ENCODE measurements at regions not wholly inside any gene's neighbourhood (a gene's known extent, or its start where the extent isn't known, plus 50 kb on each side); places are given as distances from the start of the nearest gene placed in this dataset.

DNA sequence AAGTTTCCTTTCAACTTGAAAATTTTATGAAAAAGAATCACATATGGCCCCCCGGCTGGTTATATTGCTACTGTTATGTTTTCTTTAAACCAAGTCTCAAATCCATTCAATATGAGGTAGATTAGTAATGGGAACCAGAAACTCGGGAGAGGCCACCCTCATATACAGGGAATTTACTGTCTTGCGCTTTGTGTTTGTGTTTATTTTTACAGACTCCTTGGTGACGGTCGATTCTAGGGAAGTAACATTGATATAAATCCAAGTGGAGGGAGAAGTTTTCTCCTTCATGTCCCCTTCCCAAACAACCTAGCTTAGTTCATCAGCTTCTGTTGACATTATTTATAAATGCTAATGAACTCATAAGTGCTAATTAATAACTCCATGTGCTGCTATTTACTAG is 163.5 kb upstream of the LMO4 start:
- no peaks in the 10 kb centered on the region; the same call in 1 of the 2 replicates for H3K27me3 ChIP-seq (ENCODE audit: low read depth)
- no peaks in the 10 kb centered on the region; the same call in 1 of the 2 replicates for H3K4me1 ChIP-seq
- in situ Hi-C loops (cut with MboI; ENCODE audit: low sequenced_read_pairs) = no loop called here
- no peak for DNase-seq (ENCODE audit: low spot score in 2 of 2)
- H3K9me3 ChIP-seq = no peaks in the 10 kb centered on the region
- no peak overlapping the region for H3K4me3 ChIP-seq
- H3K36me3 ChIP-seq (replicated peaks) = no peaks in the 10 kb centered on the region

DNA sequence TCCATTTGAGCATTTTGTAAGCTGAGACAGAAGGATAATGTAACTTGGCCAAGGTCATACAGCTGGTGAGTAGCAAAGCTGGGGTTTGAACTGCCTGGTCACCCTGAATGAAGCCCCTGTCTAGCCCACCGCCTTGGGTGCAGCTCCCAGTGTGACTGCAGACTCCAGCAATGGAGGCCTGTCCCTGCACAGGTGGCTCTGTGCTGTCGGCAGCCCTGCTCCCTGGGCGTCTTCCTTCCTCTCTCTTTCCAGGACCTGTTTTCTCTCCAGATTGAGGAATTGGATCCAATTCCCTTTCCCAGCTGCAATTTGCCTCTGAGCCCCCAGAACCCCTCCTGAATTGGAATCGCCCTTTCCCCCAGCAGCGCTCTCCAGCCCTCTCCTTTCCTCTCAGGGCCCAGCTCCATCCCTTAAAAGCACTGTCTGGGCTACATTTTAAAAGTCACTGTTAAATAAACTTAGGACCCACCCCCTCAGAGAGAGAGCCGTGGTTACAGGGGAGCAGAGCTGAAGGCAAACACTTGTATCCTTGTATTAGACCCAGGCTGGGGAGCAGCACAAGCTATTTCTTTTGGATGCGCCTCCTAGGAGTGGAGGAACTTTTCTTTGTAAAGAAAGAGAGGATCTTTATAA is 161.4 kb upstream of the LMO4 start:
- H3K36me3 ChIP-seq (replicated peaks) = no peaks in the 10 kb centered on the region
- in situ Hi-C loops (cut with MboI; ENCODE audit: low sequenced_read_pairs) = no loop called here
- no peaks in the 10 kb centered on the region; the same call in 1 of the 2 replicates for H3K27me3 ChIP-seq (ENCODE audit: low read depth)
- H3K4me1 ChIP-seq = no peaks in the 10 kb centered on the region; the same call in 1 of the 2 replicates
- no peak for DNase-seq (ENCODE audit: low spot score in 2 of 2)
- H3K9me3 ChIP-seq = no peaks in the 10 kb centered on the region
- no peak overlapping the region for H3K4me3 ChIP-seq

DNA sequence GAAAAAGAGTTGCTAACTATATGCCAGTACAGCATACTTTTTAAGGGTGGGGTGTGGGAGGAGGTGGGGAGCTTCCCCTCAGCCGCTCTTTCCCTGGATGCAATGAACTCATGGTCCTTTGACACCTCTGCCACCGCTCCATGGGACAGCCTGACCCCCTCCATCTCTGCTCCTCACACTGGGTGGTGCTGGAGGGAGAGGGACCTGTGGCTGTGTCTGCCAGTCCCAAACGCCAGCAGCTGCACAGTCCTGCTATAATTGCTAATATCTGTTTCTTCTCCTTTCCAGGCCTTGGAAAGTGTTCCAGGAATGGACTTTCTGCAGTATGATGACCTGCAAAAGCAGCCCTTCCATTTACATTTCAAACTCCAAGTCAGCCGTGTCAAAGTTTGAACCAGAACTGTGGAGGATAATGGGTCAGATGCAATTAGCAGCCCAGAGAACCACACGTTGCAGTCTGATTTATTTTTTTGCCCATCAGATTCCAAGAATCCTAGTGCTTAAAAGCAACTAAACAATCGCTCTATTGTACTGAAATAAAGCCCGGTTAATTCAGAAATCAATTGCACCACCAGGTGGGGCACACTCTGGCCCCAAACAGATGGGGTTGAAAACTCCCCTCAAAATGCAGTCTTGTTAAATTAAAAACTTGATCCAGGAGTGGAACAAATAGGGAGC is 160.7 kb upstream of the LMO4 start:
- no peaks in the 10 kb centered on the region; the same call in 1 of the 2 replicates for H3K27me3 ChIP-seq (ENCODE audit: low read depth)
- H3K4me3 ChIP-seq = no peak overlapping the region
- in situ Hi-C loops (cut with MboI; ENCODE audit: low sequenced_read_pairs) = no loop called here
- H3K9me3 ChIP-seq = no peaks in the 10 kb centered on the region
- no peak for DNase-seq (ENCODE audit: low spot score in 2 of 2)
- no peaks in the 10 kb centered on the region; the same call in 1 of the 2 replicates for H3K4me1 ChIP-seq
- no peaks in the 10 kb centered on the region for H3K36me3 ChIP-seq (replicated peaks)

DNA sequence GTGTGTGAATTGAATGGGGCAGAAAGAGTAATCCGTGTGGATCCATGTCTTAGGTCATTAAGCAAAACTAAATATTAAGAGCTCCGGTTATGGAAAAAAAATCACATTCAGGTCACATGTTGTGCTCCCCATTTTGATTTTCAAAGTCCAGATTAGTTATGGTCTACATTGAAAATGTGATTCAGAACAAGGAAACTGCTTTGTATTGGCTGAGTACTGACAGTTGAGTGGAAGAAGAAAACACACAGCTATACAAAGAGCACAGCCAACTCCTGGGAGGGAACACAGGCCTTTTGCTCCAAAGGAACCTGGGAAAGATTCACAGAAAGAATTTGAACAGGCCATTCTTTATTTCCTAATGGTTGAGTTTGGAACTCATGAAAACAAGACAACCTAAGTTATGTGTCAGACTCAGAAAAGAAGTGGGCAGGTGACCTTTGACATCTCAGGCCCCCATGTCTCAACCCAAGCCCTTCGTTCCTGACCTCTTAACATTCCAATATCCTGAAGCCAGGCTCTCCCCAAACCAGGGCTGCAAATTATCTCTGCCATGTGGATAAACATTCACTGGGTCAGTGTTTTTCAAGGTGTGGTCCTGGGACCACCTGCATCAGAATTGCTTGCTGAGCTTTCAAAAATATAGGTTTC is 159.3 kb upstream of the LMO4 start:
- no peaks in the 10 kb centered on the region; the same call in 1 of the 2 replicates for H3K27me3 ChIP-seq (ENCODE audit: low read depth)
- no peak overlapping the region for H3K4me3 ChIP-seq
- DNase-seq (ENCODE audit: low spot score in 2 of 2) = no peak
- no peaks in the 10 kb centered on the region for H3K36me3 ChIP-seq (replicated peaks)
- in situ Hi-C loops (cut with MboI; ENCODE audit: low sequenced_read_pairs) = no loop called here
- H3K9me3 ChIP-seq = no peaks in the 10 kb centered on the region
- H3K4me1 ChIP-seq = no peaks in the 10 kb centered on the region; the same call in 1 of the 2 replicates

DNA sequence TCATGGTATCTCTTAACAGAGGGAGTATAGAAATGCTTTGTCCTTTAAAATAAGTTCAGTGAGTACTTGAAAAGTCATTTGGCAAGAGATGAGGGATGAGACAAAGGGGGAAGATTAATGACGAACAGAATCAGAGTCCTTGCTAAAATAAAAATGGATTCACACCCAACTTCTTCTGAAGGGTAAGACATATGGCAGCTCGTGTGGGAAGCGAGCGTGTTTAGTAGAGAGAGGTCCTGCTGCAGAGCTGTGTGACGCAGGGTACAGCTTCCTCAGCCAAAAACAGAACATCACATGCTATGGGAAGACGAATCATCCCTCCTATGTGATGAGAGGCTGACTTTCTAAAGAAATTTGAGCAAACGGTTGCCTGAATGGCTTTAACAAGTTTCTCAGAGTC is 158.5 kb upstream of the LMO4 start:
- no peaks in the 10 kb centered on the region for H3K36me3 ChIP-seq (replicated peaks)
- in situ Hi-C loops (cut with MboI; ENCODE audit: low sequenced_read_pairs) = no loop called here
- DNase-seq (ENCODE audit: low spot score in 2 of 2) = no peak
- no peaks in the 10 kb centered on the region; the same call in 1 of the 2 replicates for H3K4me1 ChIP-seq
- H3K27me3 ChIP-seq (ENCODE audit: low read depth) = no peaks in the 10 kb centered on the region
- no peaks in the 10 kb centered on the region for H3K9me3 ChIP-seq
- no peak overlapping the region for H3K4me3 ChIP-seq

DNA sequence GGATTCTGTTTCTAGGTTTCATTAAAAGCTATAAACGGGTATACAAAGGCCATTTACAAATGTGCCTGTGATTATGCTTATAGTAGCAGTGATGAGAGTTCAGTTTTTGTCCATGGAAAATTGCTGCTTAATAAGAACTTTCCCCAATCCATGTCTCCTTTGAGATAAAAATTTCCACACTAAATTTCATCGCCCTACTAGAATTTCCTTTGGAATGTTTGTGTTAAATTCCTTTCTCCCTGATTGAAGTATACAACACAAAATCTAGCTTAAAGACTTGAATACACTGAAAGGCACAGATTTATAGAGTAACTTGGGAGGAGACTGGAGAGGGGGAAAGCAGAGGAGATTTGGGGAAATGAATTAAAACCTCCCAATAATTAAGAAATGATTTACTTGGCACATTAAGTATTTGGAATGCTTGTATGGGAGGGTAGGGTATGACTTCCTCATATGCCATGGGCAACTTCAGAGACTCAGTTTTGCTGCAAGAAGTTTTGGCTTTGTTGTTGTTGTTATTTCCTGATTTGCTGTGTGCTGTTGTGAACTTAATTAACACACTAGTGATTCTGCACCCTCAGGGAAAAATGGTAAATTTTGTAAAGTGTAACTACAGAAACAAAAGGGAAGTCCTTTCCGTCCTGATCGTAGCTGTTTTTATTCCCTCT is 157.6 kb upstream of the LMO4 start:
- in situ Hi-C loops (cut with MboI; ENCODE audit: low sequenced_read_pairs) = no loop called here
- Histone ChIP-seq H3K4me1 (no peaks in the 10 kb centered on the region; the same call in 1 of the 2 replicates), H3K36me3 (replicated peaks) (no peaks in the 10 kb centered on the region), H3K9me3 (no peaks in the 10 kb centered on the region), H3K4me3 (no peak overlapping the region), H3K27me3 (ENCODE audit: low read depth) (no peaks in the 10 kb centered on the region)
- no peak for DNase-seq (ENCODE audit: low spot score in 2 of 2)

DNA sequence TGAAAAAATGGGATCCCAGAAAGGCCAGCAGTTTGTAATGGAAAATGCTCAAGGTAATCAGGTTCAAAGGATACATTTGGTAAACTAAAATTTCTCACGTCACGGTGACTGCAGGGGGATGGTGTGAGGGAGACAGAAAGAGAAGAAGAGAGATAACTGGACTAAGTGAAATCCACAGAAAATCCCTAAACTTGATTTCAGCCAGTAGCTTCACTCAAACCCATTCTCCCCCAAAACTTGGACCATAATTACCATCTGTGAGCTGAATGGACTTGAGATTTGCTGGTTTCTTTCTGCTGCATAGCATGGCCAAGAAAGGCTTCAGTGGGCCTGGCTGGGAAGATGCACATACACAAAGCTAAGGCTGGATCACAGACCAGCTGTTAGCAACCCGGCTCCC is 155.4 kb upstream of the LMO4 start:
- Histone ChIP-seq H3K9me3 (no peaks in the 10 kb centered on the region), H3K4me1 (no peaks in the 10 kb centered on the region; the same call in 1 of the 2 replicates), H3K4me3 (no peak overlapping the region), H3K27me3 (ENCODE audit: low read depth) (no peaks in the 10 kb centered on the region), H3K36me3 (replicated peaks) (no peaks in the 10 kb centered on the region)
- no peak for DNase-seq (ENCODE audit: low spot score in 2 of 2)
- in situ Hi-C loops (cut with MboI; ENCODE audit: low sequenced_read_pairs) = no loop called here

DNA sequence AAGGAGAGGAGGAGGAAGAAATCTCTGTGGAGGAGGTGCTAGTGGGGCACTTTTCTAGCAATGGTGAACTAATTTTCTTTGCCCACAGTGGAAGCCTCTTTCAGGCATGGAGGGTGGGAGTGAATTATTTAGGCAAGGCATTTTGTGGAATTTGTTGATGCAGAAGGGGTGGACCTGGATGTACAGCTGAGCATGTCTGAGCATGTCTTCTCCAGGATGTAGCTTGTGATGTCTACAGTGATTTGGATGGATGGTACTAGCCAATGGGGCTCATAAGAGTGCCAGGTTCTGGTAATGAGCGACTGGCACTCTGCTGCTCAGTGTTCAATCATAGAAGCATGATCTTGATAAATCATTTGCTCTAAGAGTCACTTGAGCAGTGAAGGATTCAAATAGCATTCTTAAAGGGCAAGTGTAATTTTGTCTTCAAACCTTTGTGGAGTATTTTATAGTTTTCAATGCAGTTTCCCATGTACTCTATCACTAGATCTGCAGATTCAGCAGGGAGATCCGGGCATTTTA is 153.9 kb upstream of the LMO4 start:
- Histone ChIP-seq H3K27me3 (ENCODE audit: low read depth) (no peaks in the 10 kb centered on the region), H3K9me3 (no peaks in the 10 kb centered on the region), H3K36me3 (replicated peaks) (no peaks in the 10 kb centered on the region), H3K4me1 (no peaks in the 10 kb centered on the region; the same call in 1 of the 2 replicates), H3K4me3 (no peak overlapping the region)
- in situ Hi-C loops (cut with MboI; ENCODE audit: low sequenced_read_pairs) = no loop called here
- DNase-seq (ENCODE audit: low spot score in 2 of 2) = no peak

DNA sequence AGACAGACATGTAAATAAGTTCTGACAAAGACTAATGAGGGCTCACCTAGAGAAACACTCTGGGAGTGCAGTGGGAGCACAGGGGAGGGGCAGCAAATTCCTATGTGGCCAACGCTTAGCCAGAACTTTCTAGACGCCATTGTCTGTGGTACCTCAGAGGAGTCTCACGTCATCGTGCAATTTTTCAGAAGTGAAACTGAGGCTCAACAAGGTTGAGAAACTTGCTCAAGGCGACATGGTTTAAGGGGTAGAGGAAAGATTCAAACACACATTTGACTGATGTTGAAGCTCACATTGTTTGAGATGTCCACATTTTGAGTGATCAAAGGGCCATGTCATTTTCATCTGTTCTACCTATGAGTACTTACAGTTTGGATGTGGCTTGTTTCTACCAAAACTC is 152.6 kb upstream of the LMO4 start:
- Histone ChIP-seq H3K9me3 (no peaks in the 10 kb centered on the region), H3K36me3 (replicated peaks) (no peaks in the 10 kb centered on the region), H3K4me1 (no peaks in the 10 kb centered on the region), H3K4me3 (no peak overlapping the region), H3K27me3 (ENCODE audit: low read depth) (no peaks in the 10 kb centered on the region)
- DNase-seq (ENCODE audit: low spot score in 2 of 2) = no peak
- in situ Hi-C loops (cut with MboI; ENCODE audit: low sequenced_read_pairs) = no loop called here

DNA sequence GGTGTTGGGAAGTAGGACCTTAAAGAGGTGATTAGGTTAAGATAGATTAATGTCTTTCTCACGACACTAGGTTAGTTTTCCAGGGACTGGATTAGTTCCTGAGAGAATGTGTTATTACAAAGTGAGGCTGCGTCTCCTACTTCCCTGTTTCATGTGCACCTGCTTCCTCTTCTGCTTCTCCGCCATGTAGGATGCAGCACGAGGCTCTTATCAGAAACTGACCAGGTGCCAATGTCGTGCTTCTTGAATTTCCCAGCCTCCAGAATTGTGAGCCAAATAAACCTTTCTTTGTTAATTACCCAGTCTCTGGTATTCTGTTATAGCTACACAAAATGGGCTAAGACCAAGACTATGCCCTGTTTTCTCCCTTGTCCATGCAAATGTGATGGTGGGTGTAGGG is 152.2 kb upstream of the LMO4 start:
- no peaks in the 10 kb centered on the region for H3K27me3 ChIP-seq (ENCODE audit: low read depth)
- in situ Hi-C loops (cut with MboI; ENCODE audit: low sequenced_read_pairs) = no loop called here
- no peaks in the 10 kb centered on the region for H3K36me3 ChIP-seq (replicated peaks)
- H3K9me3 ChIP-seq = no peaks in the 10 kb centered on the region
- H3K4me1 ChIP-seq = no peaks in the 10 kb centered on the region
- no peak for DNase-seq (ENCODE audit: low spot score in 2 of 2)
- H3K4me3 ChIP-seq = no peak overlapping the region

DNA sequence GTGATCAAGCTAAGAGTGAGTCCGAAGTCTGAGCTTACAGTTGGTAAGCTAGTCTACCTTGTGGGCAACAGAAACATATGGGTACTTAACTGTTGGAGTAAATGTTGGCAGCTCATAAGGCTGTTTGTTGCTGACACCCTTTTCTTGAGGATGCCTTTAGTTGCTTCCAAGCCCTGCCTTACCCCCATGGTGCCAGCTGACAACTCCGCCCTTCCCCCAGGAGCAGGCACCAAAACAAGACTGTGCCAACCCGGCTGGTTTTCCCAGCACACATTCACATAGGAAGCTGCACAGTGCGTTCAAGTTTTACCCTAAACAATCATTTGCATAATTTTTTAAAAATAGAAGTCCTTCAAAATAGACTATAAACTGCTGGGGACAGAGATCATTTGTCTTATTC is 150.2 kb upstream of the LMO4 start:
- in situ Hi-C loops (cut with MboI; ENCODE audit: low sequenced_read_pairs) = no loop called here
- H3K36me3 ChIP-seq (replicated peaks) = no peaks in the 10 kb centered on the region
- H3K4me1 ChIP-seq = no peaks in the 10 kb centered on the region
- no peaks in the 10 kb centered on the region for H3K9me3 ChIP-seq
- no peak for DNase-seq (ENCODE audit: low spot score in 2 of 2)
- H3K27me3 ChIP-seq (ENCODE audit: low read depth) = no peaks in the 10 kb centered on the region
- H3K4me3 ChIP-seq = no peak overlapping the region

DNA sequence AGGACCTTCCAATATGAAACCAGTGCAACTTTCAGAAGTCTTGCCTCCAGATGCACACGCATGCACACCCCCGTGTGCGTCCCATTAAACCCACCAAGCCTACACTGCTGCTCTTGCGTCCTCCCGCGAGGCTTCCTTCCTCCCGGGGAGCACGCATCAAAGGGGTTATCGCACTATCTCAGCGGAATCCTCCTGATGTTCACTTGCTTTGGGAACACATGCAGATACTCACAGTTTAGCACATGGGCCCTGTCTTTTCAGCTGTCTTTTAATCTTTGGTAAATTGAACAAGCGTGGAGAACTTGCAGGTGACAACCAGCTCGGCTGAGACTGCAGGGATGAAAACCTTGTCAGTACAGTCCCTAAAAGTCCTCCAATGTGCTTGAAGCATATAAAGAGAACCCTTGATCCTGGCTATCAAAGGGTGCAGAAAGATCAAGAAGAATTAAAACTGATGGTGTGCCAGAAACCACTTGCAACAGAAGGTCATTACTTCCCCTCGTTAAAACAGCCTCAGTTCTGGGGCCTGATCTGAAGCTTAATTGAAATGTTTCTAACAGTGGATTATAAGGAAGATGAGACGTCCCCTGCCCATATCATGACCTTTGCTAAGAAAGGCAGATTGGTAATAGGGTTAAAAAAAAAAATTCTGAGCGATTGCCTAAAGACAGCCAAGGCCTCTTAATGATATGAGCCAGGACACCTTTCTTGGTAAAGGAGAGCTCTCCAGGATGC is 149.4 kb upstream of the LMO4 start:
- Histone ChIP-seq H3K4me1 (no peaks in the 10 kb centered on the region), H3K27me3 (ENCODE audit: low read depth) (no peaks in the 10 kb centered on the region), H3K4me3 (no peak overlapping the region), H3K36me3 (replicated peaks) (no peaks in the 10 kb centered on the region), H3K9me3 (no peaks in the 10 kb centered on the region)
- in situ Hi-C loops (cut with MboI; ENCODE audit: low sequenced_read_pairs) = no loop called here
- DNase-seq (ENCODE audit: low spot score in 2 of 2) = no peak

DNA sequence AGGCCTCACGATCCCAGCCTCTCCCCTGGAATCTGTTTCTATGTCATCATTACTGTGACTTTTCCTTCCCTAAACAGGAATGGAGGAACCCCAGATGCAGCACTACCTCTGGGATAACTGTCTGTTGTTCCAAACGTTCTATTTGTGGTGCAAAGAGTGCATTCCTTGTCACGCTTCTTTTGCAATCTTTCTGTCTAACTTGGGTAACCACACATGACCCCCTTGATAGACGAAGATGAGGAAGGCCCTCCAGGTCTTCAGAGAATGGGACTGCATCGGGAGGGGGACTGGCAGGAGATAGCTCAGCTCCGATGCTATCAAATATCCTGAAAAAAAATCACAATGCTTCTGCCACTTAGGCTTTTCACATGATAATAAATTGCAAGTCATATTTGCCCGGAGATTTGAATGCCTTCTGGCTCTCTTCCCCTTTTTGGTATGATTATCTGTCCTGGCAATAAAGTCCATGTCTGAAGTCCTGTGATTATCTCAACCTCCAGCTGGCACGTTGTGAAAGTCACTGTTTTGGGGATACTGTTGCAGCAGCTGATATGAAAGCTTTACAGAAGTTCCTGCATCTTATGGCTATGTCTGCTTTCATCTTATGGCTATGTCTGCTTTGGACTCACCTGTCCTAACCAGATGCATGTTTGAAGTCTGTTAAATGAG is 148.7 kb upstream of the LMO4 start:
- Histone ChIP-seq H3K27me3 (ENCODE audit: low read depth) (no peaks in the 10 kb centered on the region), H3K9me3 (no peaks in the 10 kb centered on the region), H3K36me3 (replicated peaks) (no peaks in the 10 kb centered on the region), H3K4me3 (no peak overlapping the region), H3K4me1 (no peaks in the 10 kb centered on the region)
- in situ Hi-C loops (cut with MboI; ENCODE audit: low sequenced_read_pairs) = no loop called here
- no peak for DNase-seq (ENCODE audit: low spot score in 2 of 2)
